ENCODE measurements at regions not wholly inside any gene's neighbourhood (a gene's known extent, or its start where the extent isn't known, plus 50 kb on each side); places are given as distances from the start of the nearest gene placed in this dataset.

GRCh38 chr13:83327091-83327490 is 555.2 kb downstream of the SLITRK1 start:
- no peak for TF ChIP-seq CTCF (tag by site-specific recombination; IDR thresholded peaks at IDR 0.05)
- no peak for TF ChIP-seq ZNF138 (tag by site-specific recombination; IDR thresholded peaks at IDR 0.05; ENCODE audit: borderline replicate concordance)
- TF ChIP-seq ZNF114 (tag by site-specific recombination; IDR thresholded peaks at IDR 0.05) = no peak
- TF ChIP-seq IKZF3 (tag by site-specific recombination; IDR thresholded peaks at IDR 0.05) = no peak
- no peak for TF ChIP-seq MZF1 (tag by site-specific recombination; IDR thresholded peaks at IDR 0.05; ENCODE audit: borderline replicate concordance)
- TF ChIP-seq ZNF707 (tag by site-specific recombination; IDR thresholded peaks at IDR 0.05) = no peak
- no peak for TF ChIP-seq ZNF10 (tag by site-specific recombination; IDR thresholded peaks at IDR 0.05)
- no peak for TF ChIP-seq ZSCAN16 (tag by site-specific recombination; IDR thresholded peaks at IDR 0.05)
- no peak for TF ChIP-seq ATF2 (tag by site-specific recombination; IDR thresholded peaks at IDR 0.05; ENCODE audit: low read depth)
- TF ChIP-seq KLF1 (tag by site-specific recombination; IDR thresholded peaks at IDR 0.05) = no peak
- TF ChIP-seq YY2 (tag by site-specific recombination; IDR thresholded peaks at IDR 0.05) = no peak
